Choroid plexus epithelial cell (primary cell): ENCODE measurements at regions not wholly inside any gene's neighbourhood (a gene's known extent, or its start where the extent isn't known, plus 50 kb on each side); places are given as distances from the start of the nearest gene placed in this dataset.
"Not testable (repeated sequence)": the region's sequence is repeated elsewhere in the genome, so short reads cannot be mapped to it uniquely, and the experiment has no call there.

Experiments
- DNase-seq: peaks from one replicate; pipeline ENCODE4 v3.0.0-alpha.2; 2010; ENCODE audit warnings: low read depth
- H3K4me3 ChIP-seq: 2 replicates; pipeline ENCODE4 v1.5.1; 2011; ENCODE audit warnings: low read depth, mild to moderate bottlenecking, control low read depth, low read length, moderate library complexity
- CTCF ChIP-seq: conservative IDR thresholded peaks from 2 replicates; pipeline ENCODE4 v1.5.1; 2011; ENCODE audit warnings: low read depth, mild to moderate bottlenecking, control low read depth, inconsistent platforms, low read length, moderate library complexity

DNA sequence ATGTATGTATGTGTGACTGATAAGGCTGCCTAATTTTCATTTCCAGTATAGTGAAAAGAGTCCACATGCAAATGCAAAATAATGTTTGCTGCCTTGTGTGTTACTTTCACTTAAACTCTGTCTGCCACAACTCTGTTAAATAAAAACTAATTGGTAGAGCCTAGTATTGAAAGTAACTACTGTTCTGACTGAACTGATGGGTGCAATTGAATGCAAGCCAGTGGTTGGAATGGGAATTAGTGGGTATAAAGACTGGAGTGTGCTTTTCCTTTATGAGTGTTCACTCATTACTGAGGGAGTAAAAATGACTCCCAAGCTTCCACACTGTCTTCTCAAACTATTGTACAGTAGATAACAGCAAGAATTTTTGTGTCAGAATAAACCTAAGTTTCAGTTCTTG lies 571.0 kb downstream of the TMTC2 start:
- H3K4me3 ChIP-seq = no peak overlapping the region
- no peak for TF ChIP-seq CTCF
- no peak for DNase-seq

- TF ChIP-seq CTCF = no peak
- no peak for DNase-seq
- H3K4me3 ChIP-seq = no peak overlapping the region
These were observed 569.9 kb downstream of the TMTC2 start for GRCh38 chr12:83256562-83256961.

- no peak for DNase-seq
- no peak overlapping the region for H3K4me3 ChIP-seq
- no peak for TF ChIP-seq CTCF
These were observed 564.2 kb downstream of the TMTC2 start for GRCh38 chr12:83250866-83251265.

DNA sequence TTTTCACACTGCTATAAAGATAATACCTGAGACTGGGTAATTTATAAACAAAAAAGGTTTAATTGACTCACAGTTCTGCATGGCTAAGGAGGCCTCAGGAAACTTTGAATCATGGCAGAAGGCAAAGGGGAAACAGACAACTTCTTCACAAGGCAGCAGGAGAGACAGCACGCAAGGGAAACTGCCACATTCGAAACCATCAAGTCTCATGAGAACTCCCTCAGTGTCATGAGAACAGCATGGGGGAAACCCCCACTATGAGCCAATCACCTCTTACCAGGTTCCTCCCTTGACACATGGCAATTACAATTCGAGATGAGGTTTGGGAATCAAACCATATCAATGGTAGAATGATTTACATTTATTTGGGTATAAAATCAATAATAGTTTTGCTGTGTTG lies 558.5 kb downstream of the TMTC2 start:
- H3K4me3 ChIP-seq = no peak overlapping the region
- DNase-seq = no peak
- TF ChIP-seq CTCF = no peak

DNA sequence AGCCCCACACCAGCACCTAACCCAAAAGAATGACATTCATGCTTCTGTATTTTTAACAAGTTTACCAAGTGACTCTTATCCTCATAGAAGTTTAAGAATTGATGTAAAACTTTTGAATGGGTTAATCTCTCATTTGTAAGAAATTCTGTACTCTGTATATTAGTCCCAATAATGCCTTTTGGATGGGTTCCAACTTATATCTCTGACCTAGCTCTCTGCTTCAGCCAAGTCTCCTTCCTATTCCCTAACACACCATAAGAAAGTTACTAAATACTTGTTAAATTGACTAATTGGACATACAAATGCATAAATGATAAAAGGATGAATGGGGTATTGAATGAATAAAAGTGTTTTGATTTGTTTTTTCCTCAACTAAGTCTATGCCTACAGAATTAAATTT lies 557.3 kb downstream of the TMTC2 start:
- no peak for DNase-seq
- no peak overlapping the region for H3K4me3 ChIP-seq
- no peak for TF ChIP-seq CTCF

- DNase-seq, H3K4me3 ChIP-seq: not testable (repeated sequence)
These were observed 547.3 kb downstream of the TMTC2 start for GRCh38 chr12:83233987-83234386.

GRCh38 chr12:83226960-83227359 lies 540.3 kb downstream of the TMTC2 start:
- not testable (repeated sequence) for DNase-seq

GRCh38 chr12:83225806-83226205 lies 539.1 kb downstream of the TMTC2 start:
- DNase-seq = no peak
- no peak for TF ChIP-seq CTCF
- H3K4me3 ChIP-seq = no peak overlapping the region

More at GRCh38 chr12:83226960-83227359, 540.3 kb downstream of the TMTC2 start:
- H3K4me3 ChIP-seq = not testable (repeated sequence)
